WI38 (cell line): ENCODE measurements at regions not wholly inside any gene's neighbourhood (a gene's known extent, or its start where the extent isn't known, plus 50 kb on each side); places are given as distances from the start of the nearest gene placed in this dataset.

Experiments used
- H3K4me3 ChIP-seq: 2 replicates; pipeline ENCODE4 v1.5.1; 2011; ENCODE audit warnings: low read depth, mild to moderate bottlenecking, control low read depth, low read length
- TF ChIP-seq, protein P1 (sequence below): IDR thresholded peaks from 2 replicates; pipeline ENCODE4 v1.5.1; 2012; ENCODE audit warnings: low read depth, mild to moderate bottlenecking, control low read depth, low read length

- no peak overlapping the region for H3K4me3 ChIP-seq
- TF ChIP-seq, protein P1, sequence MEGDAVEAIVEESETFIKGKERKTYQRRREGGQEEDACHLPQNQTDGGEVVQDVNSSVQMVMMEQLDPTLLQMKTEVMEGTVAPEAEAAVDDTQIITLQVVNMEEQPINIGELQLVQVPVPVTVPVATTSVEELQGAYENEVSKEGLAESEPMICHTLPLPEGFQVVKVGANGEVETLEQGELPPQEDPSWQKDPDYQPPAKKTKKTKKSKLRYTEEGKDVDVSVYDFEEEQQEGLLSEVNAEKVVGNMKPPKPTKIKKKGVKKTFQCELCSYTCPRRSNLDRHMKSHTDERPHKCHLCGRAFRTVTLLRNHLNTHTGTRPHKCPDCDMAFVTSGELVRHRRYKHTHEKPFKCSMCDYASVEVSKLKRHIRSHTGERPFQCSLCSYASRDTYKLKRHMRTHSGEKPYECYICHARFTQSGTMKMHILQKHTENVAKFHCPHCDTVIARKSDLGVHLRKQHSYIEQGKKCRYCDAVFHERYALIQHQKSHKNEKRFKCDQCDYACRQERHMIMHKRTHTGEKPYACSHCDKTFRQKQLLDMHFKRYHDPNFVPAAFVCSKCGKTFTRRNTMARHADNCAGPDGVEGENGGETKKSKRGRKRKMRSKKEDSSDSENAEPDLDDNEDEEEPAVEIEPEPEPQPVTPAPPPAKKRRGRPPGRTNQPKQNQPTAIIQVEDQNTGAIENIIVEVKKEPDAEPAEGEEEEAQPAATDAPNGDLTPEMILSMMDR: no peak
Measured at GRCh38 chr2:153197402-153198386, 280.9 kb downstream of the RPRM start.

DNA sequence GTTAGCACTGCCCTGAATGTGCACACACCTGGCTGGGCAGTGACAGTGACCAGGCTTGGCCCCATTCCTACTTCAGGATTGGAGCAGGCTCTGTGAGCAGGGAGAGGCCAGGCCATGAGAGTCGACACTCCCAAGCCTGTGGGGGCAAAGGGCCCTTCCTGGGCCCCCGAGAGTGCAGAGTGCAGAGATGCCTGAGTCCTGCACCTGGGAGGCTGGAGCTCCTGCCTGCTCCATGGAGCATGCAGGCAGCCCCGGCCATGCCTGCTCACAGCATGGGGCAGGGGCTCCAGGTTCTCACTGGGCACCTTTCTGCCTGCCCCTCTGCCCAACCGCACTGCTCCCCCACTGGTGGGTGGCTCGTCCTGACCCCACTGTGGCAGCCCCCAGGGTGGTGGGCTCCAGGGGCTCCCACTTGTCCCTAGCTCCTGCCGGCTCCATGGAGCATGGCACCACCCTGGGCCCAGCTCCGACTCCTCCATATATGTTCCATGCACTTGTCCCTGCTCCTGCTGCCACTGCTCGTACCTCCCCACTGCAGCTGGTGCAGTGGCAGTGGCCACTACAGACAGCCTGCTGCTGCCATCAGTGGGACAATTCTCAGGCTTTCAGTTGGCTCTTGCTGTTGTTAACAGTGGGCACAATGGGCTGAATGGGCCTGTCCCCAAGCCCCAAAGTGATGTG is 282.0 kb downstream of the RPRM start:
- no peak overlapping the region for H3K4me3 ChIP-seq
- TF ChIP-seq, protein P1: no peak

DNA sequence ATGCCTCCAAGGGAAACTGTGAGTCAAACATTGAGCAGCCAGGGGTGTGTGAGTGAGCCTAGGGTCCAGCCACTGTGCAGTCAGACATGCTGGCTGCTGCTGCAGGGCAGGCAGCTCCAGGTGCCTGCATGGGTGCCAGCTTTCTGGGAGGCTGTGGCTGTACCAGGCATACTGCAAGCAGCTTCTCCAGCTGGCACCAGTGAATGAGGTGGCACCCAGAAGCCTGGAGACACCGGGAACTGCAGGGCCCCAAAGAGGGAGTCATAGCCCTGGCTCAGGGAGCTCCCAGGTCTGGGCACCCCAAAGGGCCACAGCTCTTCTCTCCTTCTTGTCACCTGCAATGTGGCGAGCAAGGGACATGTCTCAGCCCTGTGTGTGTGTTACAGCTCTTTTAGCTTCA is 283.2 kb downstream of the RPRM start:
- no peak overlapping the region for H3K4me3 ChIP-seq
- TF ChIP-seq, protein P1: no peak

DNA sequence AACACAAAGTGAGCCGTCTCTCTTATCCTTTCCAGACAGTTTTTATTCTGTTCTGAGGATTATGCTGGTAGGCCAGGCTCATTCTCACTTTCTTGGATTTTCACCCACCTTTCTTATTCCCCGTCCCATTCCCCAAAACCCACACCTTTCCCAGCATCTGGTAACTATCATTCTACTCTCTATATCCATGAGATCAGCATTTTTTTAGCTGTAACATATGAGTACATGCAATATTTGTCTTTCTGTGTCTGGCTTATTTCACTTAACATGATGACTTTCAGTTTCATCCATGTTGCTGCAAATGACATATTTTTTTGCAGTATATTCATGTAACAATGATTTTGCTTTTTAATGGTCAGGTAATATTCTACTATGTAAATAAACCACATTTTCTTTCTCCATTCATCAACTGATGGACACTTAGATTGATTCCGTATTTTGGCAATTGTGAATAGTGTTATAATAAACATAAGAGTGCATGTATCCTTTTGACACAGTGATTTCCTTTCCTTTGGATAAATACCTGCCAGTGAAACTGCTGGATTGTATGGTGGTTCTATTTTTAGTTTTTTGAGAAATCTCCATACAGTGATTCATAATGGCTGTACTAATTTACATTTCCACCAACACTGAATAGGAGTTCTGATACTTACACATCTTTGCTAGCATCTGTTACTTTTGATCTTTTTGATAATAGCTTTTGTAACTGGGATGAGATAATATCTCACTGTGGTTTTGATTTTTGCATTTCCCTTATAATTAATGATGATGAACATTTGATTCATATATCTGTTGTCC is 289.3 kb downstream of the RPRM start:
- H3K4me3 ChIP-seq: no peak overlapping the region
- TF ChIP-seq, protein P1: no peak

DNA sequence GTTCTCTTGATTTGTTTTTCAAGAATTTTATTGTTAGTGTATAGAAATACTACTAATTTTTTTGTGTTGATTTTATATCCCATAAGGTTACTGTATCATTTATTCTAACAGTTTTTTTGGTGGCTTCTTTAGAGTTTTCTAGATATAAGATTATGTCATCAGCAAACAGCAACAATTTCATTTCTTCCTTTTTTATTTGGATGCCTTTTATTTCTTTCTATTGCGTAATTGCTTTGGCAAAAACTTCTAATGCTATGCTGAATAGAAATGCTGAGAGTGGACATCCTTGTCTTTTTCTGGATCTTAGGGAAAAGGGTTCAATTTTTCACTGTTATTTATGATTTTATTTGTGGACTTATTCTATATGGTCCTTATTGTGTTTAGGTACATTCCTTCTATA is 298.8 kb downstream of the RPRM start:
- no peak overlapping the region for H3K4me3 ChIP-seq
- TF ChIP-seq, protein P1: no peak

- TF ChIP-seq, protein P1: no peak
- H3K4me3 ChIP-seq: no peak overlapping the region
Measured at GRCh38 chr2:153169609-153170008, 309.0 kb downstream of the RPRM start.
